ENCODE measurements at regions not wholly inside any gene's neighbourhood (a gene's known extent, or its start where the extent isn't known, plus 50 kb on each side); places are given as distances from the start of the nearest gene placed in this dataset.

DNA sequence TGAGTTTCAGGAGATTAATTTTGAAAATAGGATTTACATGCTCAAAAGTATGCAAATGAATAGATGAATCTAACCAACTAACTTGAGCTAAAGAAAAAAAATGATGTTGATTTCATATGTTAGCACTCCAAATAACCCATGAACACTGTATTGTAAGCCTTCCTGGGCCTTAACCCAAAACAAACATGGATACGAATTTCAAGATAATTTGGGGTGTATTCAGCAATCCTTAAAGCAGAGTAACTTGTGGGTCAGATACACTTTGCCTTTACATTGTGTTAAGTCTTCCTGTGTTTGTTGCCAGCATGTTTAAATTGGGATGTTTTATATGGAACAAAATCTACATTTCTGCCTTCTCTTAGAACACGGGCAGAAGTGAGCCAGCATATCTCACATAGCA is 124.2 kb upstream of the WDR11 start:
- H3K4me3 Mint-ChIP-seq: no peak overlapping the region
- H3K27ac Mint-ChIP-seq: no peak overlapping the region
- H3K4me1 Mint-ChIP-seq (ENCODE audit: low read depth in 2 of 2): no peaks in the 10 kb centered on the region
- no peaks in the 10 kb centered on the region for H3K36me3 Mint-ChIP-seq
- H3K9me3 Mint-ChIP-seq: no peaks in the 10 kb centered on the region
- DNase-seq (ENCODE audit: low spot score) (no peak), ATAC-seq (no peak)
- H3K27me3 Mint-ChIP-seq: peaks cover 7 to 11% of the 10 kb centered on the region in 2 donors

DNA sequence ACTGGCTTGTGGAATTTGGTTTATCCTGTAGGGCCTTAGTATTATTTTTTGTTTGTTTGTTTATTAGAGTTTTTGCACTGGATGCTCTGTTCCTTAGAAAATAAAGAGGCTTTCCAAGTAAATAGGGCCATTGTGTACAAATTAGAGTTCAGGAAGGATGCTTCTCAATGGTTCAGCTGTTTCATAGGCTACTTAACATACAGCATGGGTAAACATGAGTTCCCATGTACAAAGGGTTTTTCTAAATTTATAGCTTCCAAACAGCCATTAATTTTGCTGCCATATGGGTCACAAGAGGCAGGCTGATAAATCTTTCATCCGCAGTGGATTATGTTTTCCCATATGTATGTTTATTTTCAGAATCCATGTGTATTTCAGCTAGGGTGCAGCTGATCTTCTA is 121.6 kb upstream of the WDR11 start:
- Mint-ChIP-seq H3K36me3 (no peaks in the 10 kb centered on the region), H3K27ac (no peak overlapping the region), H3K4me3 (no peak overlapping the region), H3K27me3 (peaks cover 5 to 7% of the 10 kb centered on the region in 2 donors), H3K9me3 (no peaks in the 10 kb centered on the region), H3K4me1 (ENCODE audit: low read depth in 2 of 2) (no peaks in the 10 kb centered on the region)
- DNase-seq (ENCODE audit: low spot score) (no peak), ATAC-seq (no peak)

DNA sequence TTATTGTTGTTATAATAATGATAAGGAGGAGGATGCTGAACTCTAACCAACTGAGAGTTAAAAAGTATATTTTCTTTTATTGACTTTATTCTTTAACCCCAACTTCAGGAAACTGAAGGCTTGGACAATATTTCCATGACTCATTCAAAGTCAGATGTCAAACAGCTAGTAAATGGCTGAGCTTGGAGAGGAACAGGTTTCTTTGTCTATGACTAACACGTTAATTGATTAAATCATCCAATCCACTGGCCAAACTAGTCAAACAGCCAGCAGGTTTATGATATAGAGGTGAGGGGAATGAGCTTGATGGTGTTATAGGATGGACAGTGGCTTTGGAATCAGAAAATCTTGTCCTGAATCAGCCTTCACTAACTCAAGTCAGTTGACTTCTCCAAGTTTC is 119.1 kb upstream of the WDR11 start:
- no peaks in the 10 kb centered on the region for H3K36me3 Mint-ChIP-seq
- DNase-seq (ENCODE audit: low spot score): no peak
- H3K9me3 Mint-ChIP-seq: no peaks in the 10 kb centered on the region
- no peak overlapping the region for H3K4me3 Mint-ChIP-seq
- ATAC-seq: no peak
- H3K4me1 Mint-ChIP-seq (ENCODE audit: low read depth in 2 of 2): peaks cover 0 to 5% of the 10 kb centered on the region in 2 donors
- H3K27me3 Mint-ChIP-seq: peaks cover 7 to 9% of the 10 kb centered on the region in 2 donors
- H3K27ac Mint-ChIP-seq: no peak overlapping the region

DNA sequence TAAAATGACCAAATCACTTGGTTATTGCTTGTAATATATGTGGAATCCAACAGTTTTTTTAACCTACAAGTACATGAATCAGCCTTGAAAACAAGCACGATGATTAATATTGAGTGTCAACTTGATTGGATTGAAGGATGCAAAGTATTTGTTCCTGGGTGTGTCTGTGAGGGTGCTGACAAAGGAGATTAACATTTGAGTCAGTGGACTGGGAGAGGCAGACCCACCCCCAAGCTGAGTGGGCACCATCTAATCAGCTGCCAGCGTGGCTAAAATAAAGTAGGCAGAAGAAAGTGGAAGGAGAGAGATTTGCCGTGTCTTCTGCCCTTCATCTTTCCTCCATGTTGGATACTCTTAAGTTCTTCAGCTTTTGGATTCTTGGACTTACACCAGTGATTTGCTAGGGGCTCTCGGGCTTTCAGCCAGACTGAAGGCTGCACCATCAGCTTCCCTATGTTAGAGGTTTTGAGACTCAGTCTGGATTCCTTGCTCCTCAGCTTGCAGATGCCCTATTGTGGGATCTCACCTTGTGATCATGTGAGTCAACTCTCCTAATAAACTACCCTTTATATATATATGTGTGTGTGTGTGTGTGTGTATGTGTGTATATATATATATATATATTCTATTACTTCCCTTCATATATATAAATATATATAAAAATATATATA is 118.4 kb upstream of the WDR11 start:
- Mint-ChIP-seq H3K9me3 (no peaks in the 10 kb centered on the region), H3K4me3 (no peak overlapping the region), H3K27ac (no peak overlapping the region), H3K4me1 (ENCODE audit: low read depth in 2 of 2) (peaks cover 0 to 5% of the 10 kb centered on the region in 2 donors), H3K36me3 (no peaks in the 10 kb centered on the region), H3K27me3 (peaks cover 7 to 9% of the 10 kb centered on the region in 2 donors)
- no peak for ATAC-seq
- DNase-seq (ENCODE audit: low spot score): no peak

DNA sequence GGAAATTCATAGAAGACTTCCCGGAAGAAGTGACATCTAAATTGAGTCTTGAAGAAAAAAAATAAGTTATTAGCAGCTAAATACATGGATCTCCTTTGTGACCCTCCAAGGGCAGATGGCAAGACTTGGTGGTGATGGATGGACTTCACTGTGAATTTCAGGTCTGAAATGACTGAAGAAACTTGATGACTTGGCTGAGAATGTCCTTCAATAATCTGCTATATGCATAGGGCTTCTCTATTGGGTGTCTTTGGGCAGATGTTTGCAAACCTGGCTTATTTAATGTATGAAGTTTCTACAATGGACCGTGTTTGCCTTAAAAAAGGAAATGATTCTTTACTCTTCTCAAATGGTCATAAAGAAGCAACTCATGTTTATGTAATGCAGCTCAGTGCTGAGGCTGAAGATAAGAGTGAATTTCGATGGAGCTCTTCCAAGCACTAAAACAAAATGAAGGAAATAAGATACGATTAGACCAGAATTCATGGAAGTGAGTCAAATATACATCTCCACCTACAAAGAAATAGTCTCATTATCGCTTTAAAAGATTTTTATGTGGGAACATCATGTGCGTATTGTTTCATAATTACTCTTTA is 116.6 kb upstream of the WDR11 start:
- DNase-seq (ENCODE audit: low spot score) (no peak), ATAC-seq (no peak)
- Mint-ChIP-seq H3K27ac (peak overlapping the region in 1 of 2 donors; percentile 0), H3K36me3 (no peaks in the 10 kb centered on the region), H3K4me3 (no peak overlapping the region), H3K9me3 (no peaks in the 10 kb centered on the region), H3K4me1 (ENCODE audit: low read depth in 2 of 2) (peaks cover 0 to 5% of the 10 kb centered on the region in 2 donors), H3K27me3 (peaks cover 12 to 15% of the 10 kb centered on the region in 2 donors)

DNA sequence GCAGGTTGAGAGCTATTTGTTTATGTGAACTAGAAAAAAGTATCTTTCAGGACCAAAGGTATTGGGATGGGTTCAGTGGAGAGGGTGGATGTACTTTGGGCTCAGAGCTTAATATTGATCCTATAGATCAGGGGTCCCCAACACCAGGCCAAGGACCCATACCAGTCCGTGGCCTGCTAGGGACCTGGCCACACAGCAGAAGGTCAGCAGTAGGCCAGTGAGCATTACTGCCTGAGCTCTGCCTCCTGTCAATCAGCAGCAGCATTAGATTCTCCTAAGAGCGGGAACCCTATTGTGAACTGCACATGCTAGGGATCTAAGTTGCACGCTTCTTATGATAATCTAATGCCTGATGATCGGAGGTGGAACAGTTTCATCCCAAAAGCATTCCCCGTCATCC is 115.8 kb upstream of the WDR11 start:
- no peaks in the 10 kb centered on the region for H3K36me3 Mint-ChIP-seq
- DNase-seq (ENCODE audit: low spot score) (no peak), ATAC-seq (no peak)
- no peaks in the 10 kb centered on the region for H3K9me3 Mint-ChIP-seq
- H3K4me1 Mint-ChIP-seq (ENCODE audit: low read depth in 2 of 2): peaks cover 0 to 5% of the 10 kb centered on the region in 2 donors
- peak overlapping the region in 1 of 2 donors; percentile 0 for H3K27ac Mint-ChIP-seq
- peaks cover 12 to 15% of the 10 kb centered on the region in 2 donors for H3K27me3 Mint-ChIP-seq
- H3K4me3 Mint-ChIP-seq: no peak overlapping the region

DNA sequence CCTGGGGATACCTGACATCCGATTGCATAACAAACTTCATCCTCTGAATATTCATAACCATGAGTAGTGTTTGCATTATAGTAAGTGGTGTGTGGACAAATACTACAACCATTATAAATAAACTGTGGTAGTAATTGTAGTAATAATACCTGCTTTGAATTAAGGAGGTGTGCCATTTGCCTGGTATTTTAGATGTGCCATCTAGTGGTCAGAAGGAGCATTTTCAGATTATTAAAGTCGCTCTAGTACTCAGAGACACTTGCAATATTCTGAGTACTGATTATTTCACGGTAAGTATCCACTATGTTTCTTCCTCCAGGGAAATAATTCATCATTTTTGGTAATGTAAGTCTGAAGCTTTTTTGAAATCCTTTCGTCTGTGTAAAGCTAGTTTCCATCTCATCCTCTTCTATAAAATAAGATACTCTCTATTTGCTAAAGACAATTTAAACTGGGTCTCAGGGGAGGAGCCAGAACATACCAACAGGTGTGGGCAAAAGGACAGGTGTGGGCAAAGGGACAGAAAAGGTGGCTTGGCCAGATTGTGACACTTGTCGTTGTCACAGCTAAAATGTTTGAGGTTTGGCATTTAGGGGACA is 115.3 kb upstream of the WDR11 start:
- Mint-ChIP-seq H3K9me3 (no peaks in the 10 kb centered on the region), H3K4me1 (ENCODE audit: low read depth in 2 of 2) (peaks cover 0 to 5% of the 10 kb centered on the region in 2 donors), H3K36me3 (no peaks in the 10 kb centered on the region), H3K27me3 (peaks cover 12 to 17% of the 10 kb centered on the region in 2 donors), H3K27ac (peak overlapping the region in 1 of 2 donors; percentile 0), H3K4me3 (no peak overlapping the region)
- no peak for DNase-seq (ENCODE audit: low spot score)
- no peak for ATAC-seq

DNA sequence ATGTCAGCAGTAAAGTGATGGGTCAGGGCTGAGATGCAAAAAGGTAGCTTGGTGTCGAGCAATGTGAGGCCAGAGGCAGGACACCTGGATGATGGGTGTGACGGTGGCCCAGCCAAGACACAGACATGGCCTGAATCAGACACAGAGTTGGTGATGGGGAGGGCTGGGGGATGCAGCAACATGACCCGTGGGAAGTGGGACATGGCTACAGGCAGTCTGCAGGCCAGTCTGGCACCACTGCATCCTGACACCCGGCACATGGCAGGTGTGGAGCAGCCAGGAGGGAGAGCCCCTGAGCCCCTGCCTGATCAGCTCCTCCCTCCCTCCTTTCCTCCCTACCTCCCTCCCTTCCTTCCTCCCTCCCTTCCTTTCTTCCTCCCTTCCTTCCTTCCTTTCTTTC is 114.8 kb upstream of the WDR11 start:
- no peak for DNase-seq (ENCODE audit: low spot score)

DNA sequence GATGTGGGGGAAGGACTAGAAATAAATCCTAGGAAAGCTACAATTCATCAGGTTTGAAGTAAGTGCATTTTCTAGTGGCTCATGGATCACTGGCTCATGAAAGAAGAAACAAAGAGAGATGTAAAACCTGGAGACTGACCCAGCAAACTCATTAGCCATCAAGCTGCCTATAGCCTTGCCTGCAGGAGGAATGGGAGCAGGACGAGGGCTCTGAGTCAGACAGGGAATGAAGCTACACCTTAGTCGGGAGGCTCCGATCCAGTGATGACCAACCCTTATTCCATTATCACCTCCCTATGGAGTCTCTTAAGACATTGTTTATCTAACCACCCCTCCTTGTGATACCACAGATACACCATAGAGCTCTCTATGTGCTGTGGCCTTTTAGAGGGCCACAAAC is 112.5 kb upstream of the WDR11 start:
- no peak overlapping the region for H3K27ac Mint-ChIP-seq

More for the DNA sequence above, 114.8 kb upstream of the WDR11 start:
- peaks cover 12 to 23% of the 10 kb centered on the region in 2 donors for H3K27me3 Mint-ChIP-seq
- ATAC-seq: no peak
- H3K27ac Mint-ChIP-seq: peak overlapping the region in 1 of 2 donors; percentile 0
- no peaks in the 10 kb centered on the region for H3K36me3 Mint-ChIP-seq
- H3K4me1 Mint-ChIP-seq (ENCODE audit: low read depth in 2 of 2): peaks cover 0 to 5% of the 10 kb centered on the region in 2 donors
- no peak overlapping the region for H3K4me3 Mint-ChIP-seq
- H3K9me3 Mint-ChIP-seq: no peaks in the 10 kb centered on the region

DNA sequence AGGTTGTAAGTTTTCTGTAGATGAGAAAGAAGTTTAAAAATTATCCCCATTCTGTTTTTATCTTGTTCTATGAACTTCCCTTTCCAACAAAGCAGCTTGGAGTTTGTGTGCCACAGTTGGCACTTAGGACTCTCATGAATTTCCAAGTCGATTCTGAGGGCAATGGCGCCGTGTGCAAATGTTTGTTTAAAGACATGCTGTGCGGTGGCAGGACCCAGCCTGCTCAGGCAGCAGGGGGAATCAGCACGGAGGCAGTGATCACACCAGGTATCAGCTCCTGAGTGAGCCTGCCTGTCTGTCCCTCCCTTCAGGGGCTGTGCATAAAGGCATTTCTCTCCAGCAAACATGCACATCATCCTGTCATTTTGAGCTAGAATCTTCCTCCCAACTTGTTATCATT is 109.8 kb upstream of the WDR11 start:
- DNase-seq (ENCODE audit: low spot score): no peak
- no peaks in the 10 kb centered on the region for H3K9me3 Mint-ChIP-seq
- H3K27ac Mint-ChIP-seq: no peak overlapping the region
- H3K4me1 Mint-ChIP-seq (ENCODE audit: low read depth in 2 of 2): no peaks in the 10 kb centered on the region
- H3K4me3 Mint-ChIP-seq: no peak overlapping the region
- ATAC-seq: no peak
- H3K27me3 Mint-ChIP-seq: peaks cover 39 to 62% of the 10 kb centered on the region in 2 donors
- no peaks in the 10 kb centered on the region for H3K36me3 Mint-ChIP-seq

More for the DNA sequence above, 112.5 kb upstream of the WDR11 start:
- Mint-ChIP-seq H3K4me1 (ENCODE audit: low read depth in 2 of 2) (peaks cover 0 to 5% of the 10 kb centered on the region in 2 donors), H3K9me3 (no peaks in the 10 kb centered on the region), H3K36me3 (no peaks in the 10 kb centered on the region), H3K4me3 (no peak overlapping the region), H3K27me3 (peaks cover 23 to 41% of the 10 kb centered on the region in 2 donors)
- no peak for DNase-seq (ENCODE audit: low spot score)
- no peak for ATAC-seq

DNA sequence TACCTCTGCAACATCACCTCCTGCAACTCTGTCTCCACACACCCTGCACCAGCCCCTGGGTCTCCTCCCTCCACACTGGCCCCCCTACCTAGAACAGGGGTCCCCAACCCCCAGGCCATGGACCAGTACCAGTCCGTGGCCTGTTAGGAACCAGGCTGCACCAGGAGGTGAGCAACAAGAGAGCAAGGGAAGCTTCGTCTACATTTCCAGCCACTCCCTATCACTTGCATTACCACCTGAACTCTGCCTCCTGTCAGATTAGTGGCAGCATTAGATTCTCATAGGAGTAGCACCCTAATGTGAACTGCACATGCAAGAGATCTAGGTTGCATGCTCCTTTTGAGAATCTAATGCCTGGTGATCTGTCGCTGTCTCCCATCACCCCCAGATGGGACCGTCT is 108.8 kb upstream of the WDR11 start:
- Mint-ChIP-seq H3K4me1 (ENCODE audit: low read depth in 2 of 2) (no peaks in the 10 kb centered on the region), H3K9me3 (no peaks in the 10 kb centered on the region), H3K27ac (no peak overlapping the region), H3K4me3 (no peak overlapping the region), H3K36me3 (no peaks in the 10 kb centered on the region), H3K27me3 (peaks cover 41 to 72% of the 10 kb centered on the region in 2 donors)
- DNase-seq (ENCODE audit: low spot score) (no peak), ATAC-seq (no peak)

DNA sequence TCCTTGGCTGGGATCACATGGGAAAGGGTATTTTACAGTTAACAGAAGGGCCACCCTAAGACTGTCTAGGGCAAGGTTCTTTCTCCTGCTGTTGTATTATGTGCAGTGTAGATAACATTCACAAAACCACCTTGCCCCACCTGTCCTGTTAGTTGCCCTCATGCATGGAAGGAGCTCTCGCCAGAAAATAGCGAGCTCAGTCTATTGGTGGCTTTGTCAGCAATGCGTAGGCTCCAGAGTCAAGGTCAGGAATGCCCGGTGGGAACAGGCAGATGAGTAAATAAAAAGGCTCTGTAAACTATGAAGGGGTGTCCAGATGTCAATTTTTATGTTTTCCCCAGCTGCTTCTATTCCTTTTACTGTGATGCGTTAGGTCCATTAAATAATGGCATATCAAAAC is 107.1 kb upstream of the WDR11 start:
- Mint-ChIP-seq H3K27me3 (peaks cover 44 to 75% of the 10 kb centered on the region in 2 donors), H3K27ac (no peak overlapping the region), H3K4me1 (ENCODE audit: low read depth in 2 of 2) (no peaks in the 10 kb centered on the region), H3K36me3 (no peaks in the 10 kb centered on the region), H3K9me3 (no peaks in the 10 kb centered on the region), H3K4me3 (no peak overlapping the region)
- DNase-seq (ENCODE audit: low spot score): no peak
- ATAC-seq: no peak

DNA sequence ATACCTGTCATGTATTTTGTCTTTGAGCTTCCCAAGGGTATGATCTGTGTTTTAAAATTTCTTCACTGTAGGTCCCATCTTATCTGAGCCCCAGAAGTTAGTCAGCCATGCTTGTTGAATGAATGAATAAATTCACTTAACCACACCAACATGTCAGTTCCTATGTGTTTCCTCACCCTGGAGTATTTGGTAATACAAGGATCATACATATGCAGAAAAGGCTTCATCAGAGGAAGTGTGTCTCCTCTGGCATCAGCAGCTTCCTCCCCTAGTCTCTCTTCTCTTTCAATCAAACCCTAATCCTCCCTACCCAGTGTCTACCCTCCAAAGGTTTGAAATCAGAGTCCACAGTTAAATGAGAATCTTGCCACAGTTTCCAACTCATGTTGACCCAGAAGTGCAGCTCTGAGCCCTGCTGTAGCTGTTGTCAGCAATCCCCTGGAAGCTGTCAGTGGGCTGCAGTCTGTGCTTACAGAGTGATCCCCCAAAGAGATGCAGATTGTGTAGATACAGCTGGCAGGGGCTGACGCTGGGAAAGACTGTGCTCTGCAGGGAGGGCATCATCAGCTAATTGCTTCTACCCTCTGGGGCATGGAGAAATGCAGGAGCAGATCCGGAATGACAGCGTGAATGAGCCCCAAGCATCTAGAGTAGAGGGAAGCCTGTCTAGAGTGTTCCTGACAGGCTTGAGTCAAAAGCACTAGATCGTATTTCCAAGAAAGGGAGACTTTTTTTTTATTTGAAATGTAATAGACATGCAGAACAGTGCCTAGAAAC is 105.0 kb upstream of the WDR11 start:
- Mint-ChIP-seq H3K27ac (no peak overlapping the region), H3K36me3 (no peaks in the 10 kb centered on the region), H3K9me3 (no peaks in the 10 kb centered on the region), H3K4me1 (ENCODE audit: low read depth in 2 of 2) (no peaks in the 10 kb centered on the region), H3K27me3 (peaks cover 52 to 86% of the 10 kb centered on the region in 2 donors), H3K4me3 (no peak overlapping the region)
- DNase-seq (ENCODE audit: low spot score): no peak
- peak in 1 of 2 donors; percentile 45 for ATAC-seq

DNA sequence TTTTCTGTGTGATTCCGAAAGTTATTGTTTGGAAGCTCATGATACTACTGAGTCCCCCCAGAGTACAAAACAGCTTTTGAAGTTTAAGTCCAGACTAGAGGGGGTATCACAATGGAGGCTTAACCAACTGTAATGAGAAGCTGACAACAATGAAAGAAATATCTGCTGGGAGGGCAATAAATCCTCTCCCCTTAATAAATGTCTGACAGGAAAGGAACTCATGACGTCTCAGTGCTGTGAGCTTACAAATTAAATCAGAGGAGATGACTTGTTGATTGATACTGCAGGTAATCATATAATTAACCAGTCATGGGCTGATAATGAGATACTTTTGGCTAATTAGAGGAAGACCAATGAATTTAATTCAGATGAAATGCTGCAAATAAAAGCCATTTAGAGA is 102.6 kb upstream of the WDR11 start:
- H3K27me3 Mint-ChIP-seq: peaks cover 49 to 81% of the 10 kb centered on the region in 2 donors
- no peak overlapping the region for H3K4me3 Mint-ChIP-seq

More for the DNA sequence above, 102.6 kb upstream of the WDR11 start:
- ATAC-seq (no peak), DNase-seq (ENCODE audit: low spot score) (no peak)
- no peak overlapping the region for H3K27ac Mint-ChIP-seq
- H3K4me1 Mint-ChIP-seq (ENCODE audit: low read depth in 2 of 2): no peaks in the 10 kb centered on the region
- H3K9me3 Mint-ChIP-seq: no peaks in the 10 kb centered on the region
- H3K36me3 Mint-ChIP-seq: no peaks in the 10 kb centered on the region

Data from natural killer cell treated with Interleukin-12 subunit alpha and Interleukin-12 subunit beta and Interleukin-15 and Interleukin-18, amount 100 ng/mL, for 72 hours (primary cell).